NCI-H524 treated with DMSO at 0.1 percent for 48 hours (cell line): ENCODE measurements at regions not wholly inside any gene's neighbourhood (a gene's known extent, or its start where the extent isn't known, plus 50 kb on each side); places are given as distances from the start of the nearest gene placed in this dataset.

Experiments used
- DNase-seq: peaks from one replicate; lab custom pipeline; 2025; lab: John Stamatoyannopoulos, UW

DNA sequence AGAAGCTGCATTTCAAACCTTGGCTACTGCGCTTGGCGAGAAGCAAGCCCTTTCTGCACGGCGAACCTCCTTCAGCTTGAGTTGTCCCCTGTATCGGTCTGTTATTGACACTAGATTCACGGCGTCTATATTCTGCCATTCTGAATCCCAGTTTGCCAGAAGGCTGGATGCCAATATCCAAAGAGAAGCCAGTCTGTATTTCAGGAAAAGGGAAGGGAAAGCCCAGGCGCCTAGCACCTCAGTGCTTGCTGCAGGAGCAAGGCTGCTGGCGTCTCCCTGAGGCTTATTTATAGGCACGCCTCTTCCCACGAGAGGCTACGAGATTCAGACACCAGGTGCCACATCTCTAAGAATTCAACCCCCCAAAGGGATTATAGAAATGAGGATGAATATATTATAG, 89.6 kb upstream of the CDH4 start:
- DNase-seq, result no peak

DNA sequence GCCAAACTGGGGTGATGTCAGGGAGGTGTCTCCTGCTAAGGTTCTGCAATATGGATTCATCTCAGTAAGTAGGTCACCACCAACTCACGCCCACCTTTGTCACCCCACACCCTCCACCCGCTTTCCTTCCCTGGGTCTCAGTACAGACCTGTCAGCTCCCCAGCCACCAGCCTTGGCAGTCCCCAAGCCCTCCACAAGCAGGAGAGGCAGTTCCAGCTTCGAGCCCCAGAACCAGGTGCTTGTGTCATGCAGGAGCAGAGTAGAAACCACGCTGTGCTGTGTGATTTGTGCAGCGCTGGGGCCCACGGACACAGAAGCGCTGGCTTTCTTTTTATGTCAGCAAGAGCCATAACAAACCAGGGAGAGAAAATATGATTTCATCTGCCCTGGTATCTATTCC, 89.0 kb upstream of the CDH4 start:
- no peak for DNase-seq

DNA sequence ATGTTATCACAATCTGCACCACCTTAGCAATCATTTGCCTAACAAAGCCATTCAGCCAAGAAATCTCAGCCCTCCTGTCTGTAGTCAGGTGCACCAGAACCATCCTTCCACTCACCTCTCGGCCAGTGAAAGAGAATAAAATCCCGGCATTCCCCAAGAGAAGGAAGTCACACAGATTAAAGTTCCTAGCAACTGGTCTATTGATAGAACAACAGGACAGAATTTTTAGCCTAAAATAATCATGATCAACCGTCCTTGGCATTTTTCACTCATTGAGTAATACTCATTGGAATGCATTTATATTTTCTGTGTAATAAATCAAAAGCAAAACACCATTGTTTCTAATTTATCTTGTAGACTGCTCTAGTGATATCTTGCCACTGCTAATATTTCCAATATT, 85.7 kb upstream of the CDH4 start:
- no peak for DNase-seq

DNA sequence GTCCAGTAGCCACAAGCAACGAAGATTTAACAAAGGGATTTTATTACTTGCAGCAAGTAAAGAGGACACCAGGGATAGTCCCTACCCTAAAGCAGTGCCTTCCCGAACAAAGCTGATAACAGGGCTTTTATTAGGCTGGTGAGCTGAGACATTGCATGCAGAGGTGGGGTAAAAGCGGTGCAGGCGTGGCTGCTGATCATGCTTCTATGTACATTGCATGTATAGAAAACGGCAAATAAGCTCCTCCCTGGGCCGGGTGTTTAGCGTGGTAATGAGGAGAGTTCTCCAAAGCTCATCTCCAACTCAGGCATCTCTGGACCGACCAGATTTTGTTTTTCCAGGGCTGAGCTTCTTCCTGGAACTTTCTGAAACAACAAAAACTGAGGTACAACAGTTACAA, 83.5 kb upstream of the CDH4 start:
- no peak for DNase-seq

DNA sequence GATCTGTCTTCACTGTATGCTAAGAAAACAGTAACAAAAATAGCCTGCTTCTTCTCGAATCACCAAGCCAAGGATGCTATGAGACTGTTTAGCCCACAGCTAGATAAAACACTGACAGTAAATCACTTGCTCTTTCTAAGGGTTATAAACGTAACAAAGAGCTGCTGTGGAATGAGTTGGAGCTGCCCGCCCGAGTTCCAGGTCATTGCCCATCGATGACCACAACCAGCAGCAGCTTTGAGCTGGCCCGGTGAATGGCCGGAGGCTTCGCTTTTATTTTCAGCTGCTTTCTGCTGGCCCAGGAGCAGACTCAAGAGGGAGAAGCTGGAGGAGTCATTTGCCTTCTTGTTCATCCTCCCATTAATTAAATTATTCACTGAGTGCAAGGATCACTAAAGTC, 82.2 kb upstream of the CDH4 start:
- DNase-seq, result no peak

DNA sequence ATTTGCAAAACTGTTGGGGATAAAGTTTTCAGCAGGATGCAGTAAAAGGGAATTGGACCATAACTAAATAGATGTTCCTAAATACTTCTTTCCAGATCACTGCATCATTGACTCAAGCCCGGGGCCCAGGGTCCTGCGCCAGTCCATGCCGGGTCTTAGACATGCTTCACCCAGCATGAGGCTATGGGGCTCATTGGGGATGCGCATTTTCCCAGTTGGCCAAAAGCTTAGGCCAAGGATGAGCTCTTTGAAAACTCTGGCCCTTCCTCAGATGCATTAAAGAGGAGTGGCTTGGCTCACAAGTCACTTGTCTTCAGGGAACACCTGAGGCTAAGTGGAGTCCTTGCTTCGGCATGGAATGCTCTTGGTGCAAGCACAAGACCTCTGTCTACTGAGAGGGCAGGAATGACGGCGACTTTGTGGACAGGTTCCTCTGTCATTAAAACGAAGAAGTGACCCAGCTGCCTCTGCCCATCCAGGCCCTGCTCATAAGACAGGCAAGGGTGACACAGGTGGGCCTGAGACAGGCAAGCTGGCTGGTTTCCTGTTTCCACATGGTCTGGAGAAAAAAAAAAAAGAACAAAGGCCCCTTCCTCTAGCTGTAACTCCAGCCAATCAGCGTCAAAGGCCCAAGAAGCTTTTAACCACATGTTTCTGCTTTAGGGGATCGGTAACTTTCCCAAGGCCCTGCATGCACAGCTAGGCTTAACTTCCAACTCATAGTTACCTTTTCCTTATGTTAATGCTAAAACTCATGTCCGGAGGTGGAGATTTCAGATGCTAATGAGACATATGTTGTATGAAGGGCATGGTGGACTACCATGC, 81.4 kb upstream of the CDH4 start:
- DNase-seq, result no peak

DNA sequence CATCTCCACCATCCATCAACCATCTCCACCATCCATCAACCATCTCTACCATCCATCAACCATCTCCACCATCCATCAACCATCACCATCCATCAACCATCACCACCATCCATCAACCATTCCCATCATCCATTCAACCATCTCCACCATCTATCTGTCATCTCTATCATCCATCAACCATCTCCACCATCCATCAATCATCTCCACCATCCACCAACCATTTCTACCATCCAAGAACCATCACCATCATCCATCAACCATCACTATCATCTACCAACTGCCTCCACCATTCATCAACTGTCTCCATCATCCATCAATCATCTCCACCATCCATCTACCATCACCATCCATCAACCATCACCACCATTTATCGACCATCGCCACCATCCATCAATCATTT, 78.8 kb upstream of the CDH4 start:
- DNase-seq, result no peak

DNA sequence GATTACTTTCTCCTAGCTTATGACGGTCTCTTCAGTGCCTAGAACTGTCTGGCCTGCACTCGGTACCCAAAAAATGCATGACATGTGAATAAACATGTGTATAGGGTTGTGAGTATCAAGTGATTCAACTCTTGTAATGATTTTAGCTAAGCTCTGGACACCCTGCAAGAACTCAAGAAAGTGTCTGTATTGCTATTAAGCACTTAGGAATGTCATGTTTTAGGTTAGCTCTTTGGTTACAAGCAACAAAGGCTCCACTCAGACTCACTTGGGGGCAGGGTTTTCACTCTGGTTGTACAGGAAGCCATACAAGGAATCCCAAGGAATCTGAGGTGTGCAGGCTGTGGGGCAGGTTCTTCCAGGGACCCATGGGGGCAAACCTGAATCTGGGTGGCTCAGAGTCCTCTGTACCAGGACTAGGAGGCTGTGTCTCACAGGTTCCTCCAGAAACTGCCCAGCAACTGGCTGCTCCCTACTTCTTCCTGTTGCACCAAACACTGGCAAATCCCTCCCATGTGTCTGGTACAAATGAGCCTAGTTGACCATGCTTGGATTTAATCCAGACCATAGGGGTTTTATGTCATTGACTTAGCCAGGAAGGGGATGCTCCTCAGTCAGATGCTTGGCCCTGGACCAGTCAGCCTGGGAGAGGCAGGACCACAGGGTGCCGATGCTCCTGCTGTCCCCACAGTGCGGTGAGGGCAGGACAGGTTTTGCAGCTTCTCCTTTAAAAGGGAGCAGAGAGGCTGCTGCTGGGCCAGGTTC, 77.9 kb upstream of the CDH4 start:
- DNase-seq, result no peak

DNA sequence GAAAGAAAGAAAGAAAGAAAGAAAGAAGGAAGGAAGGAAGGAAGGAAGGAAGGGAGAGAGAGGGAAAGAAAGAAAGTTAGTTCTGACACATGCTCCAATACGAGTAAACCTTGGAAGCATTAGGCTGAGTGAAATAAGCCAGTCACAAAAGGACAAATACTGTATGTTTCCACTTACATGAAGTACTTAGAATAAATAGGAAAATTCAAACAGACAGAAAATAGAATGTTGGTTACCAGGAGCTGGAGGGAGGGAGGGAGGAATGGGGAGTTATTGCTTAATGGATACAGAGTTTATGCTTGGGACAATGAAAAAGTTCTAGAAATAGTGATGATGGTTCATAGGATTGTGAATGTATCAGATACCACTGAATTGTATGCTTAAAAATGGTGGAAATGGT, 75.2 kb upstream of the CDH4 start:
- DNase-seq, result no peak

DNA sequence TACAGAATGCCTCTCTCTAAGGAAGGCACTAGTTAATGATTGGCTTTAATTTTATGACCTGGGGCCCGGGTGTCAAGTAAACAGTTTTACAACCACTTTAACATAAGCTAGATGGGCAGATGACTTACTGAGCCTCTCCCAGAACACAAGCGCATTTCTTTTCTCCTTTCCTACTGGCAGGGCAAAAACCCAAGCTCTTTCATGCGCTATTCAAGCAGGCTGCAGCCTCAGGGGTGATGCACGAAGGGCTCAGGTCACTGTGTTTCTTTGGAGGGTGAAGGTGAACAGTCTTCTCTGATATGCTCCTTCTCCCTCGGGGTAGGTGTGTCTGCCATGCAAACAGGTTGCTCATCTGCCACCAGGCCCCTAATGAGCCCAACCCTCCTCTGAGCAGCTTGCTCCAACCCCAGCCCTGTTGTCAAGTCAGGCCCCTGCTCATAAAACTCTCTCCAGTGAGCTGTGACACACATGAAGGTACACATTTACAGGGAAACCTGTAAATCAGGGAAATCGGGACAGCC, 73.5 kb upstream of the CDH4 start:
- DNase-seq, result no peak

DNA sequence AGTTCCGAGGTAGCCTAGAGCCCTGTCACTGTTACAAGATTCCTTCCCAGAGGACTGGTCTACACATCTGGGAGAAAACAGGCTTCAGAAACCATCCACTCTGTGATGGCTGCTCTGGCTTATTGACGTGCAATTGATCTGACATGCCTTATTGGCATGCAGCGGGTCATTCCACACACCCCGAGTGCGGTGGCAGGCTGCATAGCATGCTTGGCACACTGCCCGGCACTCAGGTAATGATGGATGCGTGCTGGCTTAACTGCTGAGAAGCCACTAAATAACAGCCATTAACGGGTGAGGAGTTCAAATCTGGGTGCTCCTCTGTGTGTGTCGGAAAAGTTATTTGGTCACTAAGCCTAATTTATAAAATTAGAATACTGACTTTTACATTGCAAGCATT, 67.9 kb upstream of the CDH4 start:
- no peak for DNase-seq

DNA sequence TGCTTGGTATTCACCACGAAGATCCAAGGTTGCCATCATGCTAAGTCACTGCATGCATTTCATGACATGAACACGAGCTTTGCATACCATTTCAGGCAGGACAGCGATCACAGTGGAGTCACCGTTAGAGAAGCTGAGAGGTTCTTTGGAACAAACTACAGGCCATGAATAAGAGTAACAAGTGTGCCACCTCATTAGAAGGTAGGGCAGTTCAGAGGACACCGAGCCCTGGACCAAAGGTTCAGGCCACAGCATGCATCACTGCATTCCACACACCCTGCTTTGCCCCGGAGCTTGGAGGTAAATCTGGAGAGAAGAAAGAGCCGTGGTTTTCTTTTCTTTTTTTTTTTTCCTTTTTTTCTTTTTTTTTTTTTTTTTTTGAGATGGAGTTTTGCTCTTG, 66.9 kb upstream of the CDH4 start:
- DNase-seq, result no peak

DNA sequence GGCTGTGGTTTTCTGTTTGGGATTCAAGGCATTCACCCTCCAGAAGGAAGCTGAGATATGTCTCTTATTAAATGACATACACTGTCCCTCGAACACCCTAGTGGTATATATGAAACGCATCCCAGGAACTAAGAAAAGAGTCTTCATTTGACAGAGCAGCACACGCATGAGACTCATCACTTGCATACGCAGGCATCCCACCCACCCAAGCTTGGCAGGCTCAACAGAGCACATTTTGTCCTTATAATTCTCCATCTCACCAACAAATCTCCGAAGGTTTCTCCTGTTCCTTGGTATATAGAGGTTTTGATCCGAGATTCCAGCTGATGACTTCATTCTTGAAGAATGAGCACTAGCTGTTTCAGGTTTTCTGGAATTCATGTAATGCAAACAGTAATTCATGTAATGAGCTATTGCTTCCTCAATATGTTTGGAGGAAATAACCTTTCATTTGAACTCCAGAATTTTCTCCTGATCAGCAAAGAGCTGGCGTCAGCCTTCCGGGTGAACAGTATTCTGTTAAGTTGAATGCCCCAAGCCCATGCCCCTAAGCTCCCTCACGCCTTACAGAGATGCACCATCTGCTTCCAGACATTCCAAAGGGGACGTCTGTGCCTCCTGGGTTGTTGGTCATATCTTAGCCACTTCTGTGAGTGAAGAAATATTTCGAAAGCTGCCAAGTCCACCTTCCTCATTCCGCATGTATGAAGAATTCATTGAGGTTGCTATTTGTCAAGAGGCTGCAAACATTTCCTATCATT, 66.0 kb upstream of the CDH4 start:
- DNase-seq, result no peak

DNA sequence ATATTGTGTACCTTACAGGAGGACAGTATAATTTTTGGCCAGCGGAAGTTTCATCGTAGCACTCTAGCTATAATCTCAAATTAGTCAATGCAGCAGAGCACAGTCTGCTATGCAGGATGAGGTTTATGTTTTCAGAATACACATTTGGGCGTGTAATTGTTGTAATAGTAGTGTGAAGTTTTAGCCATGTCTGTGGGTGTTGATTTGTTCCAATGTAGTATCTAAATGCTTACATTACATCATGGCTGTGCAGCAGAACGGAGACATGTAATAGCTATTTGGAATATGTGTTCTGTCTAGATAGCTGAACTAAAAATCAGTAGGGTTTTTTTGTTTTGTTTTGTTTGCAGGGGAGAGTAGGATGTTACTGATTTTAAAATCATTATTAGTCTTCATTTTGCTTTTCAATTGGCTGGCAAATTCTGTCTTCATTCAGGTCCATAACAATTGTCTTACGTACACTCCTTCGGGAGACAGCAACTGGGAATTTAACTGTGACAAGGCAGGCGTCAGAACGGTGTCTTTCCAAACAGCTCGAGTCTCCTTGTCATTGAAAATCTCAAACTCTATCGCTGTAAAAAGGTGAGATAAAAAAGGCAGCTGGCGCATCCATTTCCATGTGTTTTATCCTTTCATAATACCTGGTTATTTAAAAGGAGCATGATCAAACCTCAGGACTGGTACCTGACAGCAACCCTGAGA, 65.1 kb upstream of the CDH4 start:
- no peak for DNase-seq

DNA sequence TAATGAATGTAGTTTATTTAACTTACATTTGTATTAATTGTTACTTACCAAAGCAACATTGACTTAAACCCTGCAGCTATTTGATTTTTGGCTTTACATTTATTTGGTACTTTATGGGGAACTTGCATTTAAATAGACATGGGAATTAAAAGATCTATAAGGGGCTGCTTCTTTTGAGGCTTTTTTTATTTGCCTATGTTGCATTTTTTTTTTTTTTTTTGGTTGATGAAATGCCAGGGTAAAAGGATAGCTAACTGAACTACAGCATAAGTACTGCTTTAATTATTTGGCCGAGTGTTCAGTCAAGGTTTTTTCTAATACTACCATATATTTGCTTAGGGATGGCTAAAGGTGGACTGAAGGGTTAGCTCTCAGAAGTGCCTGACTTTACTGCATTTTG, 62.5 kb upstream of the CDH4 start:
- DNase-seq, result no peak

DNA sequence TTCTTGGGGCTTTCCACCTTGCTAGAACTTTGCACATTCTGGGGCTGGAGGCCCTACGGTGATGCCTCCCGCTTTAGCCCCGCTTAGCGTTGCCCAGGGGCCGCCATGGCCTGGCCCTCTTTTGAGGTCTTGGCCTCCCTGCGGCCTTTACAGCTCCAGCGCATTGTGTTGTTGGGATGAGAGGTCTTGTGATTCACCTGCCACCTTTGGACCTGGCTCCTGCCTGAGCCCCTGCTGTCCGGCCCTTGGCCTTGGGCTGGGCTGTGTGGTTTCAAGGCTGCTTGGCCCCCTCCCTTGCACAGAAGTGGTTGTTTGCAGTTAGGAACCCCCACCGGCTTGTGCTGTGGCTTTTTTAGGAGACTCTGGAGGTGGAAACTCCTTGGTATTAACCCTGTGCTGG, 61.0 kb upstream of the CDH4 start:
- DNase-seq, result no peak

DNA sequence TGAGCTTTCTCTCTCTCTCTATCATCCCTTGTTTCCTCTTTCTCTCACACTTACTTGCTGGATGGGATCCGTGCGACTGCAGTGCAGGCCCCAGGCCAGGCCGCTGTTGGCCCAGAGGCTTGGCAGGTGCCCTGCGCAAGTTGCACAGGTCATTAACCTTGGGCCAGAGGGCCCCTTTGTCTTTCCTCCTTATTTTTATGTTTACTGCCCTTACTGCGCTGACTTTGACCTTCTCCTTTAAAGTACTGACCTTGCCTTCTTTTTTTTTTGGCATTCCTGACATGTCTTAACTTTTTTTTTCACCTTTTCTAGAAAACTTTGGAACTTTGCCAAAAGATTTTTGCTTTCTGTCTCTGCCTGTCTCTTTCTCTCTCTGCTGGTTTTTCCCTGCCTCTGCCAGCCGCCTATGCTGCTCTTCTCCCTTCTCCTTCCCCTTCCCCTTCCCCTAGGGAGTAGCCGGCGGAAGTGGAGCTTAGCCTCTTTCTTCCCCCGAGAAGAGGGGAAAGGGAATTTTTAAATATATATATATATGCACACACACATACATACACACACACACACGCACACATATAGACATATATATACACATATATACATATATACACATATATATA, 59.6 kb upstream of the CDH4 start:
- no peak for DNase-seq

DNA sequence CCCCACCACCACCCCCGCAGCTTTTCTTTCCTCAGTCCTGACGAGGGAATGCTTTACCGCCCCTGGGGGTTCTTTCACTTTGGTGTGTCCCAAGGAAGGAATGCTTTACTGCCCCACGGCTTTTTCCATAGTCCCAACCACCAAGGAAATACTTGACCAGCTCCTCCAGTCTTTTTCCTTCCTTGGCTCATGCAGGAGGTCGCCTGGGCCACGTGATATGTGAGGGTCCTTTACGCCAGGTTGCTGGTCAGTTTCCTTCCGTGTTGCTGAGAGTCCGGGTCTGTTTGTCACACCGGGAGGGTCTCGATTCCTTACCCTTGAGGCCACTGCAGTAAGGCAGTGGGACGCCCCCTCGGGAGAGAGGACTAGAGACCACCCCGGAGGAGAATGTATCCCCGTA, 58.9 kb upstream of the CDH4 start:
- no peak for DNase-seq
